ENCODE measurements at regions not wholly inside any gene's neighbourhood (a gene's known extent, or its start where the extent isn't known, plus 50 kb on each side); places are given as distances from the start of the nearest gene placed in this dataset.

GRCh38 chr6:169895926-169896761, 144.7 kb downstream of the ERMARD start:
- Histone ChIP-seq H3K4me3 (no peak overlapping the region), H3K27ac (no peak overlapping the region), H3K4me1 (ENCODE audit: low read depth) (no peaks in the 10 kb centered on the region), H3K9me3 (ENCODE audit: low read depth) (no peaks in the 10 kb centered on the region), H3K36me3 (no peaks in the 10 kb centered on the region), H3K27me3 (no peaks in the 10 kb centered on the region)
- TF ChIP-seq, protein P1, sequence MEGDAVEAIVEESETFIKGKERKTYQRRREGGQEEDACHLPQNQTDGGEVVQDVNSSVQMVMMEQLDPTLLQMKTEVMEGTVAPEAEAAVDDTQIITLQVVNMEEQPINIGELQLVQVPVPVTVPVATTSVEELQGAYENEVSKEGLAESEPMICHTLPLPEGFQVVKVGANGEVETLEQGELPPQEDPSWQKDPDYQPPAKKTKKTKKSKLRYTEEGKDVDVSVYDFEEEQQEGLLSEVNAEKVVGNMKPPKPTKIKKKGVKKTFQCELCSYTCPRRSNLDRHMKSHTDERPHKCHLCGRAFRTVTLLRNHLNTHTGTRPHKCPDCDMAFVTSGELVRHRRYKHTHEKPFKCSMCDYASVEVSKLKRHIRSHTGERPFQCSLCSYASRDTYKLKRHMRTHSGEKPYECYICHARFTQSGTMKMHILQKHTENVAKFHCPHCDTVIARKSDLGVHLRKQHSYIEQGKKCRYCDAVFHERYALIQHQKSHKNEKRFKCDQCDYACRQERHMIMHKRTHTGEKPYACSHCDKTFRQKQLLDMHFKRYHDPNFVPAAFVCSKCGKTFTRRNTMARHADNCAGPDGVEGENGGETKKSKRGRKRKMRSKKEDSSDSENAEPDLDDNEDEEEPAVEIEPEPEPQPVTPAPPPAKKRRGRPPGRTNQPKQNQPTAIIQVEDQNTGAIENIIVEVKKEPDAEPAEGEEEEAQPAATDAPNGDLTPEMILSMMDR (IDR thresholded peaks at IDR 0.05; ENCODE audit: low read depth, low read length) = no peak
- peak in 1 of 2 donors; percentile 8 for DNase-seq (ENCODE audit: low read depth in 1 of 2, low spot score in 1 of 2)

- Histone ChIP-seq H3K27me3 (no peaks in the 10 kb centered on the region), H3K4me3 (no peak overlapping the region), H3K36me3 (no peaks in the 10 kb centered on the region), H3K27ac (no peak overlapping the region), H3K4me1 (ENCODE audit: low read depth) (no peaks in the 10 kb centered on the region), H3K9me3 (ENCODE audit: low read depth) (no peaks in the 10 kb centered on the region)
- DNase-seq (ENCODE audit: low read depth in 1 of 2, low spot score in 1 of 2) = no peak
- TF ChIP-seq, protein P1 (IDR thresholded peaks at IDR 0.05; ENCODE audit: low read depth, low read length) = no peak
Observed at GRCh38 chr6:169895000-169895759, 143.8 kb downstream of the ERMARD start.

DNA sequence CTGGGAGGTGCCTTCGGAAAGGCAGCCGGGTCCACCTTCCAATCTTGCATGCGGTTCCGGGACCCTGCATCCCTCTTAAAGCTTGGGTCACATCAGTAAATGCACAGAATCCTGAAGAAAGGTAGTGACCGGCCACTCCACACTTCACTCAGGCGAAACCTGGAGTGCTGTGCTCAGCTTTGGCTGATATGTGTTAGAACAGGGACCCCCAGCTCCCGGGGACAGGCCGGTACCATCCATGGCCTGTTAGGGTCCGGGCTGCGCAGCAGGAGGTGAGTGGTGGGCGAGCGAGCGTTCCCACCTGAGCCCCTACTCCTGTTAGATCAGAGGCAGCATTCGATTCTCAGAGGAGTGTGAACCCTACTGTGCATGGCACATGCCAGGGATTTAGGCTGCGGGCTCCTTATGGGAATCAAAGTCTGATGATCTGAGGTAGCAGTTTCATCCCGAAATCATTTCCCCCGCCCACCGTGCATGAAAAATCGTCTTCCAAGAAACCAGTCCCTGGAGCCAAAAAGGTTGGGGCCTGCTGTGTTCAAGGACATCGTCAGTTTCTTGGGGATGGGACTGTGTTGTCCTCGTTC, 143.0 kb downstream of the ERMARD start:
- H3K27ac ChIP-seq = no peak overlapping the region
- H3K27me3 ChIP-seq = no peaks in the 10 kb centered on the region
- no peak for DNase-seq (ENCODE audit: low read depth in 1 of 2, low spot score in 1 of 2)
- TF ChIP-seq, protein P1 (IDR thresholded peaks at IDR 0.05; ENCODE audit: low read depth, low read length) = no peak
- H3K4me3 ChIP-seq = no peak overlapping the region
- no peaks in the 10 kb centered on the region for H3K4me1 ChIP-seq (ENCODE audit: low read depth)
- H3K36me3 ChIP-seq = no peaks in the 10 kb centered on the region
- H3K9me3 ChIP-seq (ENCODE audit: low read depth) = no peaks in the 10 kb centered on the region

DNA sequence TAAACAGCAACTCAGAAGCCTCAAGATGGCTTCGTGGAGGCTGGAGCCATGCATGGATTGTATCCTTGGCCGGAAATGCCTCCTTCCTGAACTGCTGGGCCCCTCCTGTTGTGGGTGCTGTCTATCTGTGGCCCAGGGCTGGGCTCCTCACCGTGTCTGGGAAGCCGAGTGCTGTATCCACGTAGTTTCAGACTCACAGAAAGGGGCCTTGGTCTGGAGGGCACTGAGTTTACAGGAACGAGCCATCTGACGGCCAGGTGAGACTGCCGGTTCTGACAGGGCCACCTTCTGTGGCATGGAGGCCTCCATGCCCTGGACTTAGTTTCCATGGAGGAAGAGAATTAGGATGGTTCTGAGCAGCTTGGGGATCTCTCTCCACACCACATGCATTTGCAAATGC, 142.2 kb downstream of the ERMARD start:
- DNase-seq (ENCODE audit: low read depth in 1 of 2, low spot score in 1 of 2) = no peak
- no peaks in the 10 kb centered on the region for H3K9me3 ChIP-seq (ENCODE audit: low read depth)
- no peak overlapping the region for H3K27ac ChIP-seq
- TF ChIP-seq, protein P1 (IDR thresholded peaks at IDR 0.05; ENCODE audit: low read depth, low read length) = no peak
- no peak overlapping the region for H3K4me3 ChIP-seq
- H3K27me3 ChIP-seq = no peaks in the 10 kb centered on the region
- H3K4me1 ChIP-seq (ENCODE audit: low read depth) = no peaks in the 10 kb centered on the region
- no peaks in the 10 kb centered on the region for H3K36me3 ChIP-seq

GRCh38 chr6:169891846-169892245, 140.4 kb downstream of the ERMARD start:
- Histone ChIP-seq H3K27ac (no peak overlapping the region), H3K4me1 (ENCODE audit: low read depth) (no peaks in the 10 kb centered on the region), H3K36me3 (no peaks in the 10 kb centered on the region), H3K27me3 (no peaks in the 10 kb centered on the region), H3K4me3 (no peak overlapping the region), H3K9me3 (ENCODE audit: low read depth) (no peaks in the 10 kb centered on the region)
- TF ChIP-seq, protein P1 (IDR thresholded peaks at IDR 0.05; ENCODE audit: low read depth, low read length) = no peak
- DNase-seq (ENCODE audit: low read depth in 1 of 2, low spot score in 1 of 2) = no peak
